ENCODE measurements at regions not wholly inside any gene's neighbourhood (a gene's known extent, or its start where the extent isn't known, plus 50 kb on each side); places are given as distances from the start of the nearest gene placed in this dataset.

GRCh38 chr2:65500310-65501040 lies 68.1 kb upstream of the SPRED2 start:
- no peak for TF ChIP-seq CTCF (IDR thresholded peaks at IDR 0.05 in 4 of 5, conservative IDR thresholded peaks at IDR 0.05 in 1 of 5)
- no peak for TF ChIP-seq POLR2A (IDR thresholded peaks at IDR 0.05)
